ENCODE measurements at regions not wholly inside any gene's neighbourhood (a gene's known extent, or its start where the extent isn't known, plus 50 kb on each side); places are given as distances from the start of the nearest gene placed in this dataset.
"Not testable (repeated sequence)": the region's sequence is repeated elsewhere in the genome, so short reads cannot be mapped to it uniquely, and the experiment has no call there.

- peak; percentile 20 for DNase-seq (ENCODE audit: low spot score)
These were observed 85.8 kb downstream of the NIBAN1 start for GRCh38 chr1:184888505-184888904.

GRCh38 chr1:184882957-184883815 lies 91.1 kb downstream of the NIBAN1 start:
- DNase-seq (ENCODE audit: low spot score): no peak

GRCh38 chr1:184881941-184882913 lies 92.1 kb downstream of the NIBAN1 start:
- no peak for DNase-seq (ENCODE audit: low spot score)

- DNase-seq (ENCODE audit: low spot score): no peak
These were observed 94.3 kb downstream of the NIBAN1 start for GRCh38 chr1:184879876-184880557.

- no peak for DNase-seq (ENCODE audit: low spot score)
These were observed 95.7 kb downstream of the NIBAN1 start for GRCh38 chr1:184878602-184879001.

GRCh38 chr1:184878002-184878401 lies 96.3 kb downstream of the NIBAN1 start:
- DNase-seq (ENCODE audit: low spot score): no peak

- not testable (repeated sequence) for DNase-seq (ENCODE audit: low spot score)
These were observed 98.3 kb downstream of the NIBAN1 start for GRCh38 chr1:184876015-184876414.

GRCh38 chr1:184875218-184875617 lies 99.1 kb downstream of the NIBAN1 start:
- no peak for DNase-seq (ENCODE audit: low spot score)

- no peak for DNase-seq (ENCODE audit: low spot score)
These were observed 104.0 kb downstream of the NIBAN1 start for GRCh38 chr1:184870319-184870718.

GRCh38 chr1:184867866-184868689 lies 106.2 kb downstream of the NIBAN1 start:
- DNase-seq (ENCODE audit: low spot score): no peak

GRCh38 chr1:184866991-184867788 lies 107.1 kb downstream of the NIBAN1 start:
- DNase-seq (ENCODE audit: low spot score): no peak

GRCh38 chr1:184866586-184866985 lies 107.7 kb downstream of the NIBAN1 start:
- DNase-seq (ENCODE audit: low spot score): no peak

- no peak for DNase-seq (ENCODE audit: low spot score)
These were observed 108.5 kb downstream of the NIBAN1 start for GRCh38 chr1:184865831-184866230.

- DNase-seq (ENCODE audit: low spot score): no peak
These were observed 107.2 kb upstream of the EDEM3 start for GRCh38 chr1:184861755-184862336.

GRCh38 chr1:184860985-184861754 lies 106.5 kb upstream of the EDEM3 start:
- DNase-seq (ENCODE audit: low spot score): no peak

GRCh38 chr1:184860535-184860934 lies 105.9 kb upstream of the EDEM3 start:
- DNase-seq (ENCODE audit: low spot score): no peak

GRCh38 chr1:184859381-184860105 lies 104.9 kb upstream of the EDEM3 start:
- DNase-seq (ENCODE audit: low spot score): no peak

GRCh38 chr1:184858288-184858687 lies 103.6 kb upstream of the EDEM3 start:
- DNase-seq (ENCODE audit: low spot score): no peak

All from SW480 (cell line).